GM19372 (cell line): ENCODE measurements at regions not wholly inside any gene's neighbourhood (a gene's known extent, or its start where the extent isn't known, plus 50 kb on each side); places are given as distances from the start of the nearest gene placed in this dataset.

ENCODE experiments used
- ATAC-seq: cut with Tn5 transposase; IDR thresholded peaks from one replicate; pipeline ENCODE4 v1.9.1; 2021; ENCODE audit warnings: mild to moderate bottlenecking, low read depth, moderate library complexity; ENCODE audit not compliant: unreplicated experiment

GRCh38 chr12:39127401-39127800 lies 222.0 kb upstream of the CPNE8 start:
- no peak for ATAC-seq

GRCh38 chr12:39125566-39125965 lies 220.2 kb upstream of the CPNE8 start:
- no peak for ATAC-seq

- no peak for ATAC-seq
These were observed 219.4 kb upstream of the CPNE8 start for GRCh38 chr12:39124768-39125167.

- ATAC-seq: no peak
These were observed 218.3 kb upstream of the CPNE8 start for GRCh38 chr12:39123580-39124253.

GRCh38 chr12:39122562-39123204 lies 217.3 kb upstream of the CPNE8 start:
- no peak for ATAC-seq

GRCh38 chr12:39116861-39117260 lies 211.5 kb upstream of the CPNE8 start:
- ATAC-seq: no peak

GRCh38 chr12:39112064-39112463 lies 206.7 kb upstream of the CPNE8 start:
- no peak for ATAC-seq

GRCh38 chr12:39105111-39105510 lies 199.7 kb upstream of the CPNE8 start:
- ATAC-seq: no peak

- ATAC-seq: peak; percentile 93
These were observed 198.3 kb upstream of the CPNE8 start for GRCh38 chr12:39103552-39104165.

GRCh38 chr12:39102474-39103209 lies 197.3 kb upstream of the CPNE8 start:
- no peak for ATAC-seq

GRCh38 chr12:39095636-39096330 lies 190.4 kb upstream of the CPNE8 start:
- no peak for ATAC-seq

GRCh38 chr12:39081910-39082309 lies 176.5 kb upstream of the CPNE8 start:
- ATAC-seq: no peak

- ATAC-seq: no peak
These were observed 171.8 kb upstream of the CPNE8 start for GRCh38 chr12:39077226-39077625.

GRCh38 chr12:39074063-39074462 lies 168.7 kb upstream of the CPNE8 start:
- ATAC-seq: no peak

- no peak for ATAC-seq
These were observed 167.3 kb upstream of the CPNE8 start for GRCh38 chr12:39072658-39073057.

GRCh38 chr12:39071611-39072010 lies 166.2 kb upstream of the CPNE8 start:
- ATAC-seq: no peak

- no peak for ATAC-seq
These were observed 165.4 kb upstream of the CPNE8 start for GRCh38 chr12:39070775-39071174.

GRCh38 chr12:39065455-39065854 lies 160.1 kb upstream of the CPNE8 start:
- no peak for ATAC-seq

GRCh38 chr12:39064708-39065107 lies 159.3 kb upstream of the CPNE8 start:
- ATAC-seq: no peak

- no peak for ATAC-seq
These were observed 157.0 kb upstream of the CPNE8 start for GRCh38 chr12:39062266-39062996.
